Heart left ventricle (tissue), 13 donors: ENCODE measurements at regions not wholly inside any gene's neighbourhood (a gene's known extent, or its start where the extent isn't known, plus 50 kb on each side); places are given as distances from the start of the nearest gene placed in this dataset.
"Not testable (repeated sequence)": the region's sequence is repeated elsewhere in the genome, so short reads cannot be mapped to it uniquely, and the experiment has no call there.

Experiments
- CTCF ChIP-seq, 12 donors: fragments of 200-600 bp; sonication (generic) in 4 of 12; IDR thresholded peaks; one replicate each; pipeline versions ENCODE4 v1.5.0 to v1.8.0; 2018 to 2022; ENCODE audit warnings: antibody characterized with exemption in 12 of 12, mild to moderate bottlenecking in 5 of 12
- POLR2A ChIP-seq, 2 donors: fragments of 450-650 bp; IDR thresholded peaks; one replicate each; pipeline ENCODE4 v1.6.1; 2017; ENCODE audit warnings: antibody characterized with exemption in 2 of 2, mild to moderate bottlenecking in 2 of 2, moderate library complexity in 2 of 2
- donor health status: ischemic (EF 13 %, LVEDD 7.1; RV severe dilation, severe dysfunction).
- donor health status: DM: no; HTN: yes; CAD: no.
- donor health status: DM: no; HTN: no; CAD: no.
- donor health status: ischemic (EF 25% LVEDD 6.9; RV normal size, moderate dysfunction).
- donor health status: ischemic (EF 25% LVEDD 5.7; RV mildly dilated, moderate dysfunction).
- donor health status: ischemic (EF 35%, LVEDD 5.7; RV mildly dilated, moderate dysfunction).
- donor health status: nonischemic (EF 11% LVEDD 7.7; RV severe dilation, severe dysfunction).
- donor health status: DM: yes; HTN: yes; CAD: no.
- donor health status: PGD.
- donor health status: ischemic (EF 29% LVEDD 5.4; RV normal size, mild dysfunction).
- donor health status: nonischemic (EF 23%, LVEDD 6.1; RV moderate dilation, normal function).

GRCh38 chr12:47470349-47470748, 235.5 kb downstream of the RPAP3 start:
- TF ChIP-seq CTCF, POLR2A (IDR thresholded peaks at IDR 0.05): not testable (repeated sequence)
